Caco-2 (cell line): ENCODE measurements at regions not wholly inside any gene's neighbourhood (a gene's known extent, or its start where the extent isn't known, plus 50 kb on each side); places are given as distances from the start of the nearest gene placed in this dataset.

Experiments
- BruUV-seq: library from RNA; stranded (reverse); fragments of 400-500 nt; replicated peaks from 2 replicates; lab custom pipeline; 2021; lab: Mats Ljungman, UMichigan
- CTCF ChIA-PET: fragments of 300-600 bp; sonication (Branson Sonifier 250); formaldehyde crosslinking; loops from one replicate; lab custom pipeline; 2022; ENCODE audit warnings: antibody characterized with exemption; lab: Charles Lee
- POLR2A ChIA-PET: fragments of 300-600 bp; sonication (Branson Sonifier 250); formaldehyde crosslinking; loops from one replicate; lab custom pipeline; 2022; ENCODE audit warnings: antibody characterized with exemption; lab: Charles Lee
- DNase-seq, 2 experiments: peaks; one replicate each; pipeline versions ENCODE4 v3.0.0 to v3.0.0-alpha.2; 2020 to 2022
- H3K27me3 ChIP-seq: replicated peaks from 2 replicates; pipeline ENCODE4 v1.6.0; 2011; ENCODE audit warnings: low read length; ENCODE audit not compliant: control insufficient read depth, insufficient read depth
- H3K36me3 ChIP-seq: 2 replicates; pipeline ENCODE4 v1.5.1; 2011; ENCODE audit warnings: low read length; ENCODE audit not compliant: control insufficient read depth, insufficient read depth
- H3K4me1 ChIP-seq: fragments of 250-450 bp; sonication (Bioruptor Pico); 2 replicates; pipeline ENCODE4 v1.5.1; 2020; ENCODE audit warnings: mild to moderate bottlenecking
- H3K4me3 ChIP-seq: 2 replicates; pipeline ENCODE4 v1.5.1; 2011; ENCODE audit warnings: low read depth, mild to moderate bottlenecking, control low read depth, low read length
- H3K9me3 ChIP-seq: fragments of 250-450 bp; sonication (Bioruptor Pico); 2 replicates; pipeline ENCODE4 v1.5.1; 2020; ENCODE audit warnings: mild to moderate bottlenecking, moderate library complexity
- H3K27ac Mint-ChIP-seq: one replicate; pipeline ENCODE4 v1.8.0; 2022; ENCODE audit warnings: mixed read lengths; ENCODE audit not compliant: unreplicated experiment
- H3K27me3 Mint-ChIP-seq: one replicate; pipeline ENCODE4 v1.8.0; 2022; ENCODE audit warnings: mixed read lengths; ENCODE audit not compliant: insufficient read depth, unreplicated experiment
- H3K36me3 Mint-ChIP-seq: one replicate; pipeline ENCODE4 v1.8.0; 2022; ENCODE audit warnings: mild to moderate bottlenecking, mixed read lengths; ENCODE audit not compliant: insufficient read depth, unreplicated experiment
- H3K4me1 Mint-ChIP-seq: one replicate; pipeline ENCODE4 v1.8.0; 2022; ENCODE audit warnings: low read depth, mixed read lengths; ENCODE audit not compliant: unreplicated experiment
- H3K4me3 Mint-ChIP-seq: one replicate; pipeline ENCODE4 v1.8.0; 2022; ENCODE audit warnings: mild to moderate bottlenecking, moderate library complexity, mixed read lengths; ENCODE audit not compliant: unreplicated experiment
- H3K9me3 Mint-ChIP-seq: one replicate; pipeline ENCODE4 v1.8.0; 2022; ENCODE audit warnings: mixed read lengths; ENCODE audit not compliant: unreplicated experiment
- CTCF ChIP-seq, 2 experiments: fragments of 200-600 bp in 1 of 2; IDR thresholded peaks; 1 replicate in 1 of 2; 2 replicates in 1 of 2; pipeline versions ENCODE4 v1.5.1 to v1.8.0; 2011 to 2022; ENCODE audit warnings: antibody characterized with exemption in 1 of 2, control low read depth in 1 of 2, inconsistent platforms in 1 of 2, low read depth in 1 of 2, low read length in 1 of 2, mild to moderate bottlenecking in 1 of 2, moderate library complexity in 1 of 2; ENCODE audit not compliant: insufficient read depth in 1 of 2, severe bottlenecking in 1 of 2, unreplicated experiment in 1 of 2
- intact Hi-C: fragments of 100-400 bp; cut with micrococcal nuclease; formaldehyde crosslinking; loops from one replicate; pipeline ENCODE4 v1.10.0; 2022; ENCODE audit not compliant: unreplicated experiment

GRCh38 chr20:7470912-7471311, 469.3 kb downstream of the HAO1 start:
- H3K36me3 Mint-ChIP-seq: no peaks in the 10 kb centered on the region
- DNase-seq: peak in 1 of 2 experiments; percentile 10
- intact Hi-C loops: no loop called here
- Histone ChIP-seq H3K9me3 (no peaks in the 10 kb centered on the region), H3K36me3 (no peaks in the 10 kb centered on the region), H3K27me3 (no peaks in the 10 kb centered on the region), H3K4me3 (no peak overlapping the region), H3K4me1 (no peaks in the 10 kb centered on the region)
- no peak overlapping the region for H3K27ac Mint-ChIP-seq
- POLR2A ChIA-PET: no interaction called here
- TF ChIP-seq CTCF (IDR thresholded peaks at IDR 0.05; ENCODE audit: insufficient read depth in 1 of 2, low read depth in 1 of 2, low read length in 1 of 2, severe bottlenecking in 1 of 2, unreplicated experiment in 1 of 2): no peak
- H3K4me1 Mint-ChIP-seq: no peaks in the 10 kb centered on the region
- H3K4me3 Mint-ChIP-seq: no peak overlapping the region
- no peaks in the 10 kb centered on the region for H3K9me3 Mint-ChIP-seq
- H3K27me3 Mint-ChIP-seq: peaks cover 13% of the 10 kb centered on the region
- CTCF ChIA-PET: no interaction called here
- no TSS peak for BruUV-seq

GRCh38 chr20:7490288-7490687, 450.0 kb downstream of the HAO1 start:
- H3K4me1 Mint-ChIP-seq: no peaks in the 10 kb centered on the region
- intact Hi-C loops: no loop called here
- peaks cover 7% of the 10 kb centered on the region for H3K27me3 Mint-ChIP-seq
- no peaks in the 10 kb centered on the region for H3K9me3 Mint-ChIP-seq
- CTCF ChIA-PET: no interaction called here
- POLR2A ChIA-PET: no interaction called here
- no peaks in the 10 kb centered on the region for H3K36me3 Mint-ChIP-seq
- BruUV-seq: no TSS peak
- H3K4me3 Mint-ChIP-seq: no peak overlapping the region
- H3K4me3 ChIP-seq: no peak overlapping the region
- no peaks in the 10 kb centered on the region for H3K9me3 ChIP-seq
- H3K27me3 ChIP-seq: no peaks in the 10 kb centered on the region
- no peaks in the 10 kb centered on the region for H3K4me1 ChIP-seq
- no peak overlapping the region for H3K27ac Mint-ChIP-seq
- no peaks in the 10 kb centered on the region for H3K36me3 ChIP-seq
- no peak for TF ChIP-seq CTCF (IDR thresholded peaks at IDR 0.05; ENCODE audit: insufficient read depth in 1 of 2, low read depth in 1 of 2, low read length in 1 of 2, severe bottlenecking in 1 of 2, unreplicated experiment in 1 of 2)
- no peak for DNase-seq

- TF ChIP-seq CTCF (IDR thresholded peaks at IDR 0.05; ENCODE audit: insufficient read depth in 1 of 2, low read depth in 1 of 2, low read length in 1 of 2, severe bottlenecking in 1 of 2, unreplicated experiment in 1 of 2): no peak
- H3K27ac Mint-ChIP-seq: no peak overlapping the region
Observed at GRCh38 chr20:7492257-7492656, 448.0 kb downstream of the HAO1 start.

More at GRCh38 chr20:7492257-7492656, 448.0 kb downstream of the HAO1 start:
- Histone ChIP-seq H3K4me1 (no peaks in the 10 kb centered on the region), H3K4me3 (no peak overlapping the region), H3K9me3 (no peaks in the 10 kb centered on the region), H3K36me3 (no peaks in the 10 kb centered on the region), H3K27me3 (no peaks in the 10 kb centered on the region)
- H3K4me1 Mint-ChIP-seq: no peaks in the 10 kb centered on the region
- H3K36me3 Mint-ChIP-seq: no peaks in the 10 kb centered on the region
- CTCF ChIA-PET: interaction anchor here (0.6 kb wide), 1 partner anchor 368 kb away, joined by 3 read pairs; no protein-coding TSS in a partner anchor
- H3K9me3 Mint-ChIP-seq: no peaks in the 10 kb centered on the region
- H3K4me3 Mint-ChIP-seq: no peak overlapping the region
- peaks cover 2% of the 10 kb centered on the region for H3K27me3 Mint-ChIP-seq
- intact Hi-C loops: no loop called here
- DNase-seq: no peak
- no TSS peak for BruUV-seq
- POLR2A ChIA-PET: no interaction called here
